ENCODE measurements at regions not wholly inside any gene's neighbourhood (a gene's known extent, or its start where the extent isn't known, plus 50 kb on each side); places are given as distances from the start of the nearest gene placed in this dataset.

DNA sequence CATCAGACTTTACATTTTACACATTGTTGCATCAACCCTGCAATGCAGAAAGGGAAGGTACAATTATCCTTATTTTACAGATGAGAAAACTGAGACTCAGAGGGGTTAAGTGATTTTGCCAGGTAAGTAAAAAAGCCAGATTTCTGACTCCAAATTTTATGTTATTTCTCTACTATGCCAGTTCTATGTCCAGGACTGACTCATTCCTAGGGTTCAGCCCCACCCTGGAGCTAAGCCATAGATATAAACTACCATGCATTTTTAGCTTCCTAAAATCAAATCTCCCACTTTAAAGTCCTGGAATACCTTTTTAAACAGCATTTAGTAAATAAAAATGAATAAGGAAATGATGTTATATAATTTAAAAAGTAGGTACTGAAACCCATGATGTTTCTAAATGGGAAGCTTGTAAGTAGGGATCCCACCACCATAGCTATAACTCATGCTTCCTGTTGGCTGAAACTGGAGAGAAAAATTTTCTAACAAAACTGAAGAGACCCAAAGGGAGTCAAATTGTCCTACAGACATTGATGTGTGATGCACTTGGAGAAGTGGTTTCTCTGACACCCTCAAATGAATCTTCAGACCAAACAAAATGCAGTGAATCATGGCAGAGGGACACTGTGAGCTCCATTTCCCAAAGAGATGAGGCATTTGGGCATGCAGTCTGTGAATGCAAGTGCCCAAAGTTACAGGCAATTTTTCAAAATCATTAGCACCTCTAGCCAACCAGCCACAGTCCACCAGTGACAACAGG, 301.7 kb upstream of the UMPS start:
- no peak for ATAC-seq
- DNase-seq (ENCODE audit: missing footprints) = no peak
- intact Hi-C loops (cut with DNase I) = no loop called here

DNA sequence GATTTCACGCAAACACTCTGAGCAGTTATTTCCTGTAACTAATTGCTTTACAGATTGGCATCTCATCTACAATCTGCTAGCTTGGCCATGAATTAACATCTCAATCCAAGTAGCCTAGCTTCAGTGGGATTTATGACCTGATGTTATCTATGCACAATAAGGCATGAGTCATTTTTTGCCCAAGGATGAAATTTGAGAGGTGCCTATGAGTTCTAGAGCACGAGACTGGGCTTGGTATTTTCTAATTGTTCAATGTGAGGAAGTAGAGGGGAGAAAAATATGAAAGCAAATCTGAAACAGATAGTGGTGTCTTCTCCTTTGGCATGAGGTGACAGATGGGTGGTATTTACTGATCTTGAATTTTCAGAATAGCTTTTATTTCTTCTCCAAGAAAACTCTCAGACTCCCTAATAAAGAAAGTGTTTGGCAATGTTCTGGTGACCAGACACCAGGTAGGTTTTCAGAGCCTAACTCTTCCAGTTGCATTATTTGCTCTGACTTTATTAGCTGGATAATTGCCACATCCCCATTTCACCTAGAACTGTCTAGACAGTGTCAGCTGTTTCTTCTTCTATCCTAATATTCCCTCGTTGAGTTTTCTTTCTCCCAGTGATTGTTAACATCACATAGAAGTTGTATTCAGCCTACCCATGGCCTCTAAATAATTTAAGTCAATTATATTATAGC, 301.0 kb upstream of the UMPS start:
- no peak for ATAC-seq
- intact Hi-C loops (cut with DNase I) = no loop called here
- DNase-seq (ENCODE audit: missing footprints) = no peak

DNA sequence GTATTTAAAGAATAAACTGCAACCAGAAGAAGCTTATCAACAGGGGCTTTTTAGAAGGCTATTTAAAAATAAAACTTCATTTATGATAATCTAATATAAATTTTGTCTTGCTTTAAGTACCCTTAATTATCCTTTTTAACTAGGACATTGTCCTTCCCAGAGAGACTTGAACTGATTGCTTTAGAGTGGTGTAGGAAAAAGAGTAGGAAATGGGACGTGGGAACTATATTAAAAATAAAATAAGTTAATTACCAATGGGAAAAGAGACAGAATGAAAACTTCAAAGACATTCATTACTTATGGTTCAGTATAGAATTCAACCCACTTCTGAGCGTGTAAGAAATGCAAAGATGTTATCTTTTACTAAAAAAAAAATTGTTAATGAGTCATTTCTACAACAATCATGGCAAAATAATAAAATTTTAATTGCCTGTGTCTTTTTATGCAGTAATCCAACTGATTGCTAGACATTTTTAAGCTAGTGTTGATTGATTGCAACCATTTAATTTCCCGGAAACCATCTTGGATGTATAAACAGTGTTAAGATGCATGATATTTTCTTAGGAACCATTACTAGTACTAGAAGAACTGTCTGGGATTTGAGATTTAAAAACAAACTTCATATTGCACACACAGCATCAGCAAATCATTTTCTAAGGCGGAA, 298.8 kb upstream of the UMPS start:
- intact Hi-C loops (cut with DNase I) = no loop called here
- no peak for ATAC-seq
- no peak for DNase-seq (ENCODE audit: missing footprints)

DNA sequence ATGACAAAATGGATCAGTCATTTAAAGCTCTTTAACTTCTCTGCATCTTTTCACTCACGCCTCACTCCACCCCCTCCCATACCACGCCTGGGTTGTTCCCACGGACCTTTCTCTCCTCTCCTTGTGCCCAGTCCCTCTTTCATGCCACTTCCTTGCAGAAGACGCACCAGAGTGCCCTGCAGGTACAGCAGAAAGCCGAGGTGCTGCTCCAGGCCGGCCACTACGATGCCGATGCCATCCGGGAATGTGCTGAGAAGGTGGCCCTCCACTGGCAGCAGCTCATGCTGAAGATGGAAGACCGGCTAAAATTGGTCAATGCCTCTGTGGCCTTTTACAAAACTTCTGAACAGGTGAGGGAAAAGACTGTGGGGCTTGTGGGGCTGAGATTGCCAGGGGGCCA, 296.1 kb upstream of the UMPS start:
- intact Hi-C loops (cut with DNase I) = no loop called here
- DNase-seq (ENCODE audit: missing footprints) = no peak
- ATAC-seq = no peak

DNA sequence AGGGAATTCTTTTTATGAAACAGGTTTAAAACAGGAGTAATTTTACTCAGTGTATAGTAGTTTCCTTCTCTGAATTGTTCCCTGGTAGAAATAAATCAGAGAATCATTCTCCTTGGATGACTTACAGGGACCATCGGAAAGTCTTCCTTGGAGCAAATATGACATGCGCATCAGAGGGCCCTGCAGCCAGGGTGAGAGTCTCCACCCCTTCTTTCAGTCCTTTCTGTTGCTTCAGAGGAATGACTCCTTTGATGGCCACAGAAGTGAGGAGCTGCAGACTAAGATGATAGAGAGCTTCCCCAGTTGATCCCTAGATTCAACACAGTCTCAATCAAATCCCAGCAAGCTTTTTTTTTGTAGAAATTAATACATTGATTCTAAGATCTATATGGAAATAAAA, 294.8 kb upstream of the UMPS start:
- ATAC-seq (no peak), DNase-seq (ENCODE audit: missing footprints) (no peak)
- intact Hi-C loops (cut with DNase I) = no loop called here

DNA sequence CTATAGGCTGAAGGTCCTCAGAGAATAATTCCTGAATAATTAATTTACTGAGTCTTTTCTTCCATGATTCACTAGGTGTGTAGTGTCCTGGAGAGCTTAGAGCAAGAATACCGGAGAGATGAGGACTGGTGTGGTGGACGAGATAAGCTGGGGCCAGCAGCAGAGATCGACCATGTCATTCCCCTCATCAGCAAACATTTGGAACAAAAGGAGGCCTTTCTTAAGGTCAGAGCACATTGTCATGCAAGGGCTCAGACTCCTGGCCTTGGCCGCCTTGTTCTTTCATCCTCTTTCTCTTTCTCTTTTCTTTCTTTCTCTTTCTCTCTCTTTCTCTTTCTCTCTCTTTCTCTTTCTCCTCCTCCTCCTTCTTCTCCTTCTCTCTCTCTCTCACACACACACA, 291.4 kb upstream of the UMPS start:
- ATAC-seq (no peak), DNase-seq (ENCODE audit: missing footprints) (no peak)
- intact Hi-C loops (cut with DNase I) = no loop called here

DNA sequence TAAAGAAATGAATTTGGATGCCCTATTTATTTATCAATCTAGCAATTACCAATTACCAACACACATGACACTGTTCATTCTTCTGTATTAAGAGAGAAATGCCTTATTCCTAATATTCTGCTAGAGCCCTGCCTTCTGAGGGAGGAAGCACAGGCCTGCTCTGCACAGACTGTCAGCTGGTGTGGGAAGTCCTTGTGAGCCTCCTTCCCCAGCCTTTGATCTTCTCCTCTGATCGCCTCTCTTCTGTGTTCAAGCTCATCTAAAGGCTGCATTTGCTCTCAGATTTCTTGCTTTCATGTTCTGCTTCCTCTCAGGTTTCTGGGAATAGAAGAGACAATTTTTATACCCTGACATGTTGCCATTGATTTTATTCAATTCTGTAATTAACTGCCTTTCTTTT, 290.6 kb upstream of the UMPS start:
- no peak for ATAC-seq
- intact Hi-C loops (cut with DNase I) = no loop called here

DNA sequence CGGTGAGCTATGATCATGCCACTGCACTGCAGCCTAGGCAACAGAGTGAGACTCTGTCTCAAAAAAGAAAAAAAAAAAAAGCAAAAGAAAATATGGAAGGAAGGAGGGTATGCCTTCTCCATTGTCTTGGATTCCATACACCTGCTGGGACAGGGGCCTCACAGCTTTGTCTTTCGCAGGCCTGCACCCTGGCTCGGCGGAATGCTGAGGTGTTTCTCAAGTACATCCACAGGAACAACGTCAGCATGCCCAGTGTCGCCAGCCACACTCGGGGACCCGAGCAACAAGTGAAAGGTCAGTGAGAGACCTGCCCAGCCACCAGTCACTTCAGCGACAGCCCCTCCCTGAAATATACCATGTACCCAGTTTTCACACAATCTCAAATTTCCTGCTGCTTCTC, 288.5 kb upstream of the UMPS start:
- ATAC-seq (no peak), DNase-seq (ENCODE audit: missing footprints) (no peak)
- intact Hi-C loops (cut with DNase I) = no loop called here

More for the DNA sequence above, 290.6 kb upstream of the UMPS start:
- no peak for DNase-seq (ENCODE audit: missing footprints)

DNA sequence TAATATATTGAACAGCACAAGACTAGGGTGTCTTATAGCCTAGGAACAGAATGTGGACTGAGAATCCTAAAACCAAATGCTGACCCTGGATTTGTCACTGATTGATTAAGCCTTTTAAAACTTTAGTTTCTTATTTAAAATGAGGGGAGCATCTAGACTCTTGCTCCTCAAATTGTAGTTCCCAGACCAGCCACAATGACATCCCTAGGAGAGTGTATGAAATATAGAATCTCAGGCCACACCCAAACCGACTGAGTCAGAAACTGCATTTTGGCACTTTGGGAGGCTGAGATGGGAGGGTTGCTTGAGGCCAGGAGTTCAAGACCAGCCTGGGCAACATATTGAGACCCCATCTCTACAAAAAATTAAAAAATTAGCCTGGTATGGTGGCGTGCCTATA, 287.8 kb upstream of the UMPS start:
- intact Hi-C loops (cut with DNase I) = no loop called here
- DNase-seq (ENCODE audit: missing footprints) (no peak), ATAC-seq (no peak)

DNA sequence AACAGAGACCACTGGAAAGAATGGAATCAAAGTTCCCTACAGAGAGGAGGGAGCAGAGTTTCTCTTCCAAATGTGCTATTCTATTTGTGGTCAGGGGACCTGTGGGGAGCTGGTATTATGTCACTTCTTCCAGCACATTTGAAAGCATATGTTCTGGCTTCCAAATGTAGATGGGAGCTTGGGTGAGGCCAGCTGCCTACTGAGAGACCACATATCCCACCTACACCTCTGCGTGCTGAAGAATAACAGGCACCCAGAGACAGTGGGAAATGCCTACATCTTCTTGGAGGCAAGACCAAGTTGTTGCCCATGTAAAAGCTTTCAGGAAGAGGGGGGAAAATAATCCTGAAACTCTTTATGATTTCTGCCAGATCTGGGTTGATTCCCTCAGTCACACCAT, 286.8 kb upstream of the UMPS start:
- DNase-seq (ENCODE audit: missing footprints) (no peak), ATAC-seq (no peak)
- intact Hi-C loops (cut with DNase I) = no loop called here

DNA sequence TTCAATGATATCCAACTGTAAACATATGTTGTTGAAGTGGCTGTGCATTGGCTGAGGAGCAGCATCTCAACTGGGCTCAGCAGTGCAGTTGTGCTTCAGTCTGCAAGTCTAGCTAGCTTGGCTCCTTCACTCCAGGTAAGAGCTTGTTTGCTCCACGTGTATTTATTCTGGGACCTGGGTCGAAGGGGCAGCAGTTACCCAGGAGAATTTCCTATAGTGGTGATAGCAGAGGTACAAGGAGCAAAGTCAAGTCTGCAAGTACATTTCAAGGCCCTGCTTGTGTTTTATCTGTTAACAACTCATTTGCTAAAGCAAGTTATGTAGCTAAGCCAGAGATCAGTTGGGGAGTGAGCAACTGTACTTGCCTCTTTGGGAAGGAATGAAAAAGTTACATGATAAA, 286.2 kb upstream of the UMPS start:
- intact Hi-C loops (cut with DNase I) = no loop called here
- ATAC-seq (no peak), DNase-seq (ENCODE audit: missing footprints) (no peak)

DNA sequence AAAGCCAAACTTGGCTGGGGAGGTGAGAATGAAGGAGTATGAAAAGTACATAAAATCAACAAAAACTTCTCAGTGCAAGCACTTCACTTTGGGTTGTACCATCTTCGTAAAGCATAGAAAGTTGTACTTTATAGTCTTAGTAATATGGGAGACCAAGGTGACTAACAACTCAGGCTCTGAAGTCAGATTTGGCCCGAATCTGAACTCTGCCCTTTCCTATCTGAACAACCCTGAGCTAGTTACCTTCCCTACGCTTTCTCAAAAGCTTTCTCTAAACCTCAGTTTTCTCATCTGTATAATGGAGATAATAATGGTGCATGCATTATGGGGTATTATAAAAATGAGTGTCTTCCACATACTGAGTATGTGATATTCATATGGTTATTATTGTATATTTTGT, 285.4 kb upstream of the UMPS start:
- no peak for ATAC-seq
- intact Hi-C loops (cut with DNase I) = no loop called here
- no peak for DNase-seq (ENCODE audit: missing footprints)

DNA sequence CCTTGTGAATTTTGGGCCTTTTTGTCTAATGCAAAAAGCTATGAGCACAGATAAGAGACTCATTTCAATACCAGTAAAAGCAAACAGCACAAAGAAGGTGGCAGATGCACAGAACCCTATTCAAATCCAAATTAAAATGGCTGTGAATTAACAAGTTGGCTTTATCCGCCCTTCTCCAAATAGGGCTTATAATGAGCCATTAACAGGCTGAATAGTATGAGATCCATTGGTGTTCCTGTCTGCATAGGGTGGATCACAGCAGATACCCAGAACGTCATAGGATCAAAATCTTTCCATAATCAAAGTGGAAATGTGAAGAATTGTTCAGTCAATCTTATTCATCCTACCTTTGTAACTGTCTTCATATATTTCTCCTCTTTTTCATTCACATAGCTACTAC, 282.4 kb upstream of the UMPS start:
- intact Hi-C loops (cut with DNase I) = no loop called here
- no peak for DNase-seq (ENCODE audit: missing footprints)
- ATAC-seq = no peak

DNA sequence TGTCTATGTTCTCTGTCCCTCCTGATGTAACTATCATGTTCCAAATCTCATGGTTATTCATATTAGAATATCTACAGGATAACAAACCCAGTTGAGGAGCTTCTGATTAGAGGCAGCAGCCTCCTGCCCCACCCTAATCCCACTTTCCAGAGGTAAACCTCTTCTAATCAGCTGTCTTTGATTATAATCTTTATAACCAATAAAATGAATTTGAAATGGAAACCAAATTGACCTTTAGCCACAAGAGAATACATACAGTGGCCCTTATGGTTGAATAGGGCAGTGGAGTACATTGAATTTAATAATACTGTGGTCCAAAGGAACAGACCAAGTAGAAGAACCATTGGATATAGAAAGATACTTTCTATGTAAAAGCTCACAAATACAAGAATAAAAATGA, 281.3 kb upstream of the UMPS start:
- DNase-seq (ENCODE audit: missing footprints) (no peak), ATAC-seq (no peak)
- intact Hi-C loops (cut with DNase I) = no loop called here

DNA sequence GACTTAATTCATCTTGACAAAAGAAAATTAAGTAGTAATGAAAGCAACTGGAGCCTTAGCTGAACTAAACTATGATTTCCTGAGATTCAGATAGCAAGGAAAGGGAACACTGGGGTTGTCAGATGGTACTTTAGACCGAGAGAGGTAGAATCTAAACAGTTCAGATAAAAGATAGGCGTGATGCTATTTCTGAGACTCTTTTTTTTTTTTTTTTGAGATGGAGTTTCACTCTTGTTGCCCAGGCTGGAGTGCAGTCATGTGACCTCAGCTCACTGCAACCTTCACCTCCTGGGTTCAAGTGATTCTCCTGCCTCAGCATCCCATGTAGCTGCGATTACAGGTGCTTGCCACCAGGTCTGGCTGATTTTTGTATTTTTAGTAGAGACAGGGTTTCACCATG, 279.9 kb upstream of the UMPS start:
- intact Hi-C loops (cut with DNase I) = no loop called here
- DNase-seq (ENCODE audit: missing footprints) (no peak), ATAC-seq (no peak)

DNA sequence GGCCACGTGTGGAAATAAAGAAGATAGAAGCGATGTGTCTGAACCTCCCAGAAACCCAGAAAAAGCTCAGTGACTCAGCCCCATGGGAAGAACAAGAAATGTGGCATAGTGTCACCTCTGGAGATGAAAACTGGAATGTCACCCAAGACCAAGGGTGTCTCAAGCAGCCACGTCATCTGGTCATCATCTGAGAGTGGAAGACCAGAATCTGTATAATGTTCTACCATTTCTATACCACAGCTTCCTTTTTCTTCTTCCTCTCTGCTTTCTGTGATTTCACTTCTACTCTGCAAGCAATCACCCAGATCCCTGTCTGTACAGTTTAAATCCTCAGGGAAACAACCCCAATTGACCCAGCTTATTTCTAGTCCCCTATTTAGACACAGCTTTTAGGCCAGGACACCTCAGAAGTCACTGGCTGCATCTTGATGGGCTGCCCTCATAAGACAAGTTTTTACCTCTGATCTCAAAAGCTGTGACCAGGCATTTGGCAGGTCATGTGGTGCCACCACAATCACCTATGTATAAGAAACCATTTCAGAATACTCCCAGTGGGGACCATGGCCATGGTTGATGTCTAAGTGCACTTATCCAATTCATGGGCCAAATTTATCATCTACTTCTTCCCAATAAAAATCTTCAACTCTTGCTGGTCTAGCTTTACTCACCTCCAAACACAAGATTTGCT, 278.5 kb upstream of the UMPS start:
- DNase-seq (ENCODE audit: missing footprints) = no peak
- no peak for ATAC-seq
- intact Hi-C loops (cut with DNase I) = no loop called here

DNA sequence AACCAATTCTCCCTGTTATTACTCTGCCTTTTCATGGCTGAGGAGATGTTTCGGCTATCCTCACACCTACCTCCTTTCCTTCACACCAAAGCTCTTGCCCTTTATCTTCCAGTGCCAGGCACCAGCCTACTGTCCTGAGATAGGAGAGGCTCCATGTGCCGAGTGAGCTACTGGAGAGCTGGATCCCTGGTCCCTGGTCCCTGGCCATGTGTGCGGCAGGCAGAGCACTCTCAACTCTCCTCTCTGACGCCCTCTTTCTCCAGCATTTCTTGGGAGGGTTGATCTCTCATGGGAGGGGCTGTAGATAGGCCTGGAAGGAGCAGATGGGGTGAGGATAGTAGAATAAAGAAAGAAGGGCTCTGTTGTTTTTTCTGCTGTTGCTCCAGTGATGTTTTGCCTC, 277.1 kb upstream of the UMPS start:
- DNase-seq (ENCODE audit: missing footprints) (no peak), ATAC-seq (no peak)
- intact Hi-C loops (cut with DNase I) = no loop called here

DNA sequence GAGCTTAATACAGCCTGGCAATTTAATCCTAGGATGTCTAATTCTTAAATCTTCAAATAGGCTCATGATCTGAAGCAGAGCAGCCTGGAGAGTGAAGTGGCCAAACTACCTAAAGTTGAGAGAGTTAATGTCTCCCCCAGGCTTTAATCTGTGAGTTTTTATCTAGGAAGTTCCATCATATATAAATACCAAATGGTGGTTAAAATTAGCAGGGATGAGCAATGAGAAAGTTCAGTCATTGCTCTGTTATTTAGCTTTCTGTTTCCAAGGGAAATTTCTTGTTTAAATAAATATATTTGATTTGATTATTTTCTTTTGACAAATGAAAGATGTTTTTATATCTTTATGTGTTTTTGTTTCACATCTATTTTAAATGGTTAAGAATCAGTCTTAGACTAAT, 274.4 kb upstream of the UMPS start:
- no peak for ATAC-seq
- intact Hi-C loops (cut with DNase I) = no loop called here

DNA sequence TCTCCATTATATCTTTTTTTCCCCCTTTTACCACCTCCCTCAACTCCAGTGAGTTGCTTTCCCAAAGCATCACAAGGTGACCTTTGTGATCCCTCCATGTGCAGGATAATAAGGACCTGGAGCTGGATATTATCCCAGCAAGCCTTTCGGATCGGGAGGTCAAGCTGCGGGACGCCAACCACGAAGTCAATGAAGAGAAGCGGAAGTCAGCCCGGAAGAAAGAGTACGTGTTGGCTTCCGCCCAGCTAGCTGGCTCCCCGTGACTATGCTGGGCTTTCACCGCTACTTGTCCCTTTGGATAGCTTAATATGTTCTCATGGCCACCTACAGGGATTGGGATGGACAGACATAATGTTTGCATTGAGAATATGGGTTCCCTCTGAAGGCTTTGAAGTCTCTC, 273.7 kb upstream of the UMPS start:
- ATAC-seq (no peak), DNase-seq (ENCODE audit: missing footprints) (no peak)
- intact Hi-C loops (cut with DNase I) = no loop called here

More for the DNA sequence above, 274.4 kb upstream of the UMPS start:
- no peak for DNase-seq (ENCODE audit: missing footprints)

DNA sequence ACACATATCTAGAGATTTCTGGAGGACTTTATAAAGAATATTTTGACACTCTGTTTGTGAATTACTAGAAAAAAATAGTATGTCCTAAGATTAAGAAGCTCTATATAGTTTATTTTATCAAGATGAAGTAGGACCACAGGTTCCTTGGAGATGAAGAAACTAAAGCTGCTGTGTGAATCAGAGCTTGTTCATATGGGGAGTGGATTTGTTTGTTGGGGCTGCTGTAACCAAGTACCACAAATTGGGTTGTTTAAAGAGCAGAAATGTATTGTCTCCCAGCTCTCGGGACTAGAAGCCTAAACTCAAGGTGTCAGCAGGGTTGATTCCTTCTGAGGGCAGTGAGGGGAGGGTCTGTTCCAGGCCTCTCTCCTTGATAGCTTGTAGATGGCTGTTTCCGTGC, 270.6 kb upstream of the UMPS start:
- DNase-seq (ENCODE audit: missing footprints) (no peak), ATAC-seq (no peak)
- intact Hi-C loops (cut with DNase I) = no loop called here
